ENCODE measurements at regions not wholly inside any gene's neighbourhood (a gene's known extent, or its start where the extent isn't known, plus 50 kb on each side); places are given as distances from the start of the nearest gene placed in this dataset.

DNA sequence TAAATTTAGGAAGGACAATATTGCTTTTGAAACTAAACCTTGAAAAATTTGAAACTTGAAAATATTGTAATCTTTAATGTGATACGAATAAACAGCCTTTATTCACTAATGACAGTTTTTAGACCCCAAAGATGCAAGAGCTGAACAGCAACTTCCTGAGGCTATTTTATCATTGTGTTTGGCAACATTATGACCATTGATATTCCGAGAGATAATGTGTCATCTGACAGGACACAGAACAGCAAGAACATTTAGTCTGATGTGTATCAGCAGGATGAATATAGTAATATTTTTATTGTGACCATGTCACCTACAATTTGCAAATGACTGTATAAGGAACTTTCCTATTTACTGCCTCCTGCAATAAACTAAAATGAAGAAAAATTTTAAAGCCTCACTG, 316.0 kb downstream of the ADAM29 start:
- DNase-seq (ENCODE audit: low read depth, low spot score) (no peak), ATAC-seq (no peak)
- BruUV-seq (replicated peaks): no TSS peak
- no peak overlapping the region for H3K27ac ChIP-seq (ENCODE audit: low read depth, low read length)
- no peaks in the 10 kb centered on the region for H3K4me1 ChIP-seq (ENCODE audit: control insufficient read depth in 1 of 2, insufficient read depth in 2 of 2, low read length in 2 of 2)
- no peaks in the 10 kb centered on the region for H3K79me2 ChIP-seq (ENCODE audit: insufficient read depth, low read length)
- TF ChIP-seq, protein P1, sequence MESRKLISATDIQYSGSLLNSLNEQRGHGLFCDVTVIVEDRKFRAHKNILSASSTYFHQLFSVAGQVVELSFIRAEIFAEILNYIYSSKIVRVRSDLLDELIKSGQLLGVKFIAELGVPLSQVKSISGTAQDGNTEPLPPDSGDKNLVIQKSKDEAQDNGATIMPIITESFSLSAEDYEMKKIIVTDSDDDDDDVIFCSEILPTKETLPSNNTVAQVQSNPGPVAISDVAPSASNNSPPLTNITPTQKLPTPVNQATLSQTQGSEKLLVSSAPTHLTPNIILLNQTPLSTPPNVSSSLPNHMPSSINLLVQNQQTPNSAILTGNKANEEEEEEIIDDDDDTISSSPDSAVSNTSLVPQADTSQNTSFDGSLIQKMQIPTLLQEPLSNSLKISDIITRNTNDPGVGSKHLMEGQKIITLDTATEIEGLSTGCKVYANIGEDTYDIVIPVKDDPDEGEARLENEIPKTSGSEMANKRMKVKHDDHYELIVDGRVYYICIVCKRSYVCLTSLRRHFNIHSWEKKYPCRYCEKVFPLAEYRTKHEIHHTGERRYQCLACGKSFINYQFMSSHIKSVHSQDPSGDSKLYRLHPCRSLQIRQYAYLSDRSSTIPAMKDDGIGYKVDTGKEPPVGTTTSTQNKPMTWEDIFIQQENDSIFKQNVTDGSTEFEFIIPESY (IDR thresholded peaks at IDR 0.05; ENCODE audit: extremely low read depth, insufficient replicate concordance, low read length): no peak
- TF ChIP-seq EZH2phosphoT487 (IDR thresholded peaks at IDR 0.05; ENCODE audit: borderline replicate concordance) (no peak), SRF (IDR thresholded peaks at IDR 0.05; ENCODE audit: low read depth) (no peak), SP1 (IDR thresholded peaks at IDR 0.05; ENCODE audit: low read depth) (no peak), ZFX (IDR thresholded peaks at IDR 0.05) (no peak), JUND (IDR thresholded peaks at IDR 0.05) (no peak), POLR2A (IDR thresholded peaks at IDR 0.05; ENCODE audit: borderline replicate concordance, extremely low read depth, insufficient read depth, insufficient read length) (no peak), EGR1 (IDR thresholded peaks at IDR 0.05; ENCODE audit: low read depth) (no peak), TCF7L2 (IDR thresholded peaks at IDR 0.05; ENCODE audit: borderline replicate concordance, extremely low read depth, insufficient read depth, insufficient read length) (no peak), ELF1 (IDR thresholded peaks at IDR 0.05; ENCODE audit: borderline replicate concordance, low read depth) (no peak), CEBPB (IDR thresholded peaks at IDR 0.05; ENCODE audit: low read depth) (no peak), ZNF274 (IDR thresholded peaks at IDR 0.05; ENCODE audit: low read depth, low read length) (no peak), FOSL1 (IDR thresholded peaks at IDR 0.05; ENCODE audit: low read depth) (no peak), RAD21 (IDR thresholded peaks at IDR 0.05; ENCODE audit: low read depth) (no peak), CBX3 (IDR thresholded peaks at IDR 0.05; ENCODE audit: low read depth) (no peak), EZH2 (IDR thresholded peaks at IDR 0.05) (no peak), SIN3A (IDR thresholded peaks at IDR 0.05; ENCODE audit: low read depth) (no peak)
- TF ChIP-seq, protein P2, sequence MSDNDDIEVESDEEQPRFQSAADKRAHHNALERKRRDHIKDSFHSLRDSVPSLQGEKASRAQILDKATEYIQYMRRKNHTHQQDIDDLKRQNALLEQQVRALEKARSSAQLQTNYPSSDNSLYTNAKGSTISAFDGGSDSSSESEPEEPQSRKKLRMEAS (IDR thresholded peaks at IDR 0.05): no peak
- H3K27me3 ChIP-seq (ENCODE audit: insufficient read depth, low read length): no peaks in the 10 kb centered on the region
- intact Hi-C loops (cut with micrococcal nuclease): no loop called here
- H3K9me3 ChIP-seq (ENCODE audit: control insufficient read depth in 1 of 2, insufficient read depth in 1 of 2, low read depth in 1 of 2, low read length in 2 of 2): no peaks in the 10 kb centered on the region
- H3K4me2 ChIP-seq (ENCODE audit: low read length): no peak overlapping the region
- H2AFZ ChIP-seq (ENCODE audit: low read depth, low read length, poor library complexity, severe bottlenecking): no peak overlapping the region
- H3K9me2 ChIP-seq (ENCODE audit: insufficient read depth): no peaks in the 10 kb centered on the region
- no peak overlapping the region for H3K4me3 ChIP-seq (replicated peaks in 1 of 2; ENCODE audit: low read depth in 1 of 2, low read length in 2 of 2)
- RAD21 ChIA-PET (ENCODE audit: low non-redundant PET in 1 of 2, low total read pairs in 2 of 2, uncharacterized antibody in 2 of 2, unreplicated experiment in 2 of 2): no interaction called here
- no peaks in the 10 kb centered on the region for H3K36me3 ChIP-seq (ENCODE audit: control insufficient read depth in 1 of 2, insufficient read depth in 2 of 2, low read length in 2 of 2)
- CTCF ChIA-PET: no interaction called here
- POLR2A ChIA-PET: no interaction called here
- no peak overlapping the region for H3K9ac ChIP-seq (ENCODE audit: low read length)
- no peaks in the 10 kb centered on the region for H4K20me1 ChIP-seq (ENCODE audit: insufficient read depth)
